H1 (cell line): ENCODE measurements at regions not wholly inside any gene's neighbourhood (a gene's known extent, or its start where the extent isn't known, plus 50 kb on each side); places are given as distances from the start of the nearest gene placed in this dataset.

Source experiments
- CTCF ChIA-PET: fragments of 300-600 bp; sonication (Branson Sonifier 250); formaldehyde crosslinking; loops from one replicate; lab custom pipeline; 2021; ENCODE audit not compliant: partially characterized antibody; lab: Charles Lee
- POLR2A ChIA-PET: fragments of 300-600 bp; sonication (Branson Sonifier 250); formaldehyde crosslinking; loops from one replicate; lab custom pipeline; 2021; ENCODE audit warnings: inconsistent platforms; ENCODE audit not compliant: partially characterized antibody; lab: Charles Lee
- DNase-seq, 2 experiments: peaks; one replicate each; pipeline versions ENCODE4 v3.0.0 to v3.0.0-alpha.2; 2010 to 2022; ENCODE audit warnings: low spot score in 2 of 2, low read depth in 1 of 2, mixed read lengths in 1 of 2
- FAIRE-seq: peaks from 2 replicates; lab custom pipeline; 2011; peaks lifted over from hg19 to GRCh38; lab: Jason Lieb, UNC
- H2AFZ ChIP-seq: 2 replicates; pipeline ENCODE4 v1.8.1; 2012; ENCODE audit warnings: low read length, inconsistent platforms
- H2AK5ac ChIP-seq: 2 replicates; pipeline ENCODE4 v1.6.1; 2013; ENCODE audit warnings: low read depth, low read length
- H2BK120ac ChIP-seq: replicated peaks from 2 replicates; pipeline ENCODE3; 2013; ENCODE audit warnings: low read depth, low read length, inconsistent platforms
- H2BK12ac ChIP-seq: 2 replicates; pipeline ENCODE4 v1.6.1; 2013; ENCODE audit warnings: low read depth, low read length
- H2BK15ac ChIP-seq: 2 replicates; pipeline ENCODE4 v1.6.1; 2013; ENCODE audit warnings: low read length
- H2BK20ac ChIP-seq: 2 replicates; pipeline ENCODE4 v1.6.1; 2013; ENCODE audit warnings: low read length
- H2BK5ac ChIP-seq: 2 replicates; pipeline ENCODE4 v1.6.1; 2013; ENCODE audit warnings: low read depth, low read length
- H3K14ac ChIP-seq: 2 replicates; pipeline ENCODE4 v1.6.1; 2013; ENCODE audit warnings: inconsistent platforms; ENCODE audit not compliant: insufficient read length
- H3K18ac ChIP-seq: 2 replicates; pipeline ENCODE4 v1.6.1; 2013; ENCODE audit warnings: low read length; ENCODE audit errors: extremely low read depth
- H3K23ac ChIP-seq: 2 replicates; pipeline ENCODE4 v1.6.1; 2013; ENCODE audit warnings: inconsistent platforms; ENCODE audit not compliant: insufficient read length
- H3K23me2 ChIP-seq: 2 replicates; pipeline ENCODE4 v1.6.1; 2013; ENCODE audit warnings: low read depth, low read length
- H3K27ac ChIP-seq: 2 replicates; pipeline ENCODE4 v1.6.1; 2011; ENCODE audit warnings: low read depth, low read length, inconsistent platforms
- H3K27me3 ChIP-seq, 4 experiments: replicated peaks in 1 of 4; 1 replicate in 1 of 4; 2 replicates in 3 of 4; pipeline versions ENCODE4 v1.6.1 to v1.8.1; 2011 to 2013; ENCODE audit warnings: low read length in 3 of 4, mild to moderate bottlenecking in 3 of 4, inconsistent platforms in 2 of 4, mixed read lengths in 2 of 4, moderate library complexity in 1 of 4; ENCODE audit not compliant: control insufficient read depth in 3 of 4, insufficient read depth in 3 of 4; ENCODE audit errors: extremely low read depth in 1 of 4
- H3K36me3 ChIP-seq, 4 experiments: 2 replicates each; pipeline versions ENCODE4 v1.6.1 to v1.8.1; 2011 to 2013; ENCODE audit warnings: mild to moderate bottlenecking in 4 of 4, low read length in 3 of 4, moderate library complexity in 2 of 4, control low read depth in 1 of 4, inconsistent platforms in 1 of 4; ENCODE audit not compliant: insufficient read depth in 4 of 4, control insufficient read depth in 2 of 4
- H3K4ac ChIP-seq: replicated peaks from 2 replicates; pipeline ENCODE3; 2013; ENCODE audit warnings: low read length, low read depth, mixed read lengths, inconsistent platforms; ENCODE audit not compliant: insufficient read length
- H3K4me1 ChIP-seq, 4 experiments: replicated peaks in 1 of 4; 1 replicate in 1 of 4; 2 replicates in 3 of 4; pipeline versions ENCODE4 v1.6.1 to v1.8.1; 2011 to 2013; ENCODE audit warnings: low read length in 3 of 4, inconsistent platforms in 2 of 4, mixed read lengths in 1 of 4; ENCODE audit not compliant: insufficient read depth in 4 of 4, control insufficient read depth in 3 of 4
- H3K4me2 ChIP-seq, 2 experiments: 2 replicates each; pipeline versions ENCODE4 v1.6.1 to v1.8.1; 2011 to 2013; ENCODE audit warnings: low read depth in 2 of 2, low read length in 2 of 2, control low read depth in 1 of 2, inconsistent platforms in 1 of 2, mild to moderate bottlenecking in 1 of 2; ENCODE audit not compliant: insufficient read depth in 1 of 2
- H3K4me3 ChIP-seq, 4 experiments: fragments of 200-600, 300-600 bp in 1 of 4; sonication (generic), shearing (Covaris generic), sonication (Bioruptor Twin) in 1 of 4; 2 replicates each; pipeline versions ENCODE4 v1.5.1 to v1.8.1; 2011 to 2016; ENCODE audit warnings: low read length in 4 of 4, low read depth in 3 of 4, control low read depth in 2 of 4, inconsistent platforms in 2 of 4, mild to moderate bottlenecking in 2 of 4, mixed read lengths in 1 of 4, moderate library complexity in 1 of 4; ENCODE audit not compliant: insufficient read depth in 2 of 4; ENCODE audit errors: extremely low read depth in 1 of 4
- H3K56ac ChIP-seq: replicated peaks from 2 replicates; pipeline ENCODE3; 2013; ENCODE audit warnings: low read depth, mild to moderate bottlenecking, mixed read lengths, low read length, inconsistent platforms; ENCODE audit not compliant: insufficient read length
- H3K79me1 ChIP-seq: 2 replicates; pipeline ENCODE4 v1.6.1; 2013; ENCODE audit warnings: low read depth, low read length, control low read depth
- H3K79me2 ChIP-seq, 2 experiments: 2 replicates each; pipeline versions ENCODE4 v1.6.1 to v1.8.1; 2012 to 2013; ENCODE audit warnings: low read length in 2 of 2, mild to moderate bottlenecking in 2 of 2, inconsistent platforms in 1 of 2; ENCODE audit not compliant: insufficient read depth in 2 of 2, control insufficient read depth in 1 of 2
- H3K9ac ChIP-seq, 4 experiments: replicated peaks in 1 of 4; 1 replicate in 1 of 4; 2 replicates in 3 of 4; pipeline versions ENCODE4 v1.6.1 to v1.8.1; 2011 to 2013; ENCODE audit warnings: low read depth in 3 of 4, low read length in 3 of 4, control low read depth in 2 of 4, mild to moderate bottlenecking in 2 of 4, moderate library complexity in 2 of 4, inconsistent platforms in 1 of 4; ENCODE audit errors: extremely low read depth in 1 of 4
- H3K9me3 ChIP-seq, 2 experiments: 2 replicates each; pipeline versions ENCODE4 v1.6.1 to v1.8.1; 2012 to 2013; ENCODE audit warnings: mild to moderate bottlenecking in 2 of 2, moderate library complexity in 2 of 2, control low read depth in 1 of 2, inconsistent platforms in 1 of 2, low read depth in 1 of 2, low read length in 1 of 2, mixed read lengths in 1 of 2; ENCODE audit not compliant: insufficient read depth in 2 of 2
- H4K20me1 ChIP-seq, 2 experiments: replicated peaks in 1 of 2; 2 replicates each; pipeline versions ENCODE3 to v1.8.1; 2011 to 2013; ENCODE audit warnings: inconsistent platforms in 2 of 2, low read length in 2 of 2, mild to moderate bottlenecking in 1 of 2; ENCODE audit not compliant: insufficient read depth in 2 of 2, control insufficient read depth in 1 of 2
- H4K5ac ChIP-seq: 2 replicates; pipeline ENCODE4 v1.6.1; 2013; ENCODE audit warnings: low read length, low read depth, mixed read lengths, inconsistent platforms; ENCODE audit not compliant: insufficient read length
- H4K8ac ChIP-seq: 2 replicates; pipeline ENCODE4 v1.8.0; 2013; ENCODE audit warnings: mild to moderate bottlenecking, moderate library complexity, low read length, inconsistent platforms; ENCODE audit not compliant: insufficient read depth; ENCODE audit errors: extremely low read depth
- H4K91ac ChIP-seq: replicated peaks from 2 replicates; pipeline ENCODE3; 2013; ENCODE audit warnings: low read length, mixed read lengths, inconsistent platforms; ENCODE audit not compliant: insufficient read length
- CREB1 ChIP-seq: IDR thresholded peaks from 2 replicates; pipeline ENCODE4 v1.6.1; 2012; ENCODE audit warnings: inconsistent platforms
- SP2 ChIP-seq: IDR thresholded peaks from 2 replicates; pipeline ENCODE4 v1.6.1; 2012; ENCODE audit warnings: mild to moderate bottlenecking, low read length, inconsistent platforms
- WGBS, 2 experiments: shearing (Covaris generic) in 1 of 2; methylation state at CpG; one replicate each; pipeline versions ENCODE4 v1.1.6 to v1.1.7; 2013 to 2015; ENCODE audit warnings: low lambda C conversion rate in 2 of 2, mixed read lengths in 2 of 2, inconsistent platforms in 1 of 2, low coverage in 1 of 2, missing lambda C conversion rate in 1 of 2; ENCODE audit not compliant: insufficient replicate concordance in 2 of 2, insufficient coverage in 1 of 2, insufficient read length in 1 of 2; ENCODE audit errors: extremely low coverage in 1 of 2, missing lambda C conversion rate in 1 of 2; 5-methylcytosine and 5-hydroxymethylcytosine counted together

GRCh38 chr2:220279372-220279771, 651.9 kb downstream of the SLC4A3 start:
- H3K9ac ChIP-seq, result no peak overlapping the region
- no peak for DNase-seq
- 100% methylated on average over 2 of the region's 2 CpGs; no CpG with 5 or more reads in 1 of the 2 experiments for WGBS, 2 experiments

More at GRCh38 chr2:220279372-220279771, 651.9 kb downstream of the SLC4A3 start:
- no peak overlapping the region for H4K91ac ChIP-seq
- H3K36me3 ChIP-seq, result no peaks in the 10 kb centered on the region
- no peak overlapping the region for H3K4ac ChIP-seq
- no peak overlapping the region for H3K27ac ChIP-seq
- no peaks in the 10 kb centered on the region for H3K9me3 ChIP-seq
- H3K14ac ChIP-seq, result no peak overlapping the region
- H4K8ac ChIP-seq, result no peak overlapping the region
- no peak overlapping the region for H3K23ac ChIP-seq
- H3K56ac ChIP-seq, result no peak overlapping the region
- no peak overlapping the region for H2BK15ac ChIP-seq
- H3K79me1 ChIP-seq, result no peaks in the 10 kb centered on the region
- H3K4me3 ChIP-seq, result no peak overlapping the region
- no peaks in the 10 kb centered on the region for H3K23me2 ChIP-seq
- no peaks in the 10 kb centered on the region for H3K79me2 ChIP-seq
- H3K4me1 ChIP-seq, result no peaks in the 10 kb centered on the region
- H4K5ac ChIP-seq, result no peak overlapping the region
- no peak overlapping the region for H2BK12ac ChIP-seq
- no peak overlapping the region for H3K18ac ChIP-seq
- no peak overlapping the region for H2BK20ac ChIP-seq
- H2BK5ac ChIP-seq, result no peak overlapping the region
- TF ChIP-seq CREB1 (no peak), SP2 (no peak)
- H2BK120ac ChIP-seq, result no peak overlapping the region
- H3K27me3 ChIP-seq, result no peaks in the 10 kb centered on the region
- ChIA-PET POLR2A (no interaction called here), CTCF (no interaction called here)
- no peak overlapping the region for H2AFZ ChIP-seq
- H4K20me1 ChIP-seq, result no peaks in the 10 kb centered on the region
- no peak overlapping the region for H3K4me2 ChIP-seq
- no peak overlapping the region for H2AK5ac ChIP-seq
- no peak for FAIRE-seq
